Mesenchymal stem cell (in vitro differentiated cells and primary cell): ENCODE measurements at regions not wholly inside any gene's neighbourhood (a gene's known extent, or its start where the extent isn't known, plus 50 kb on each side); places are given as distances from the start of the nearest gene placed in this dataset.
A peak's percentile ranks its signal among the peaks of the same experiment; 100 is the strongest.

ENCODE experiments used
- DNase-seq: peaks from one replicate; pipeline ENCODE4 v3.0.0-alpha.2; 2013
- H2AFZ ChIP-seq: one replicate; pipeline ENCODE4 v1.6.1; 2013; ENCODE audit warnings: low read depth, mild to moderate bottlenecking, control low read depth, inconsistent platforms, low read length, moderate library complexity
- H2AK5ac ChIP-seq: 2 replicates; pipeline ENCODE4 v1.6.1; 2013; ENCODE audit warnings: low read length, moderate library complexity, mild to moderate bottlenecking, inconsistent platforms; ENCODE audit not compliant: severe bottlenecking
- H2BK120ac ChIP-seq: one replicate; pipeline ENCODE4 v1.6.1; 2013; ENCODE audit warnings: low read depth, mild to moderate bottlenecking, inconsistent platforms, low read length, moderate library complexity
- H2BK12ac ChIP-seq, 2 experiments: one replicate each; pipeline ENCODE4 v1.6.1; 2013; ENCODE audit warnings: inconsistent platforms in 2 of 2, low read length in 2 of 2, mild to moderate bottlenecking in 2 of 2, moderate library complexity in 2 of 2, control low read depth in 1 of 2
- H2BK15ac ChIP-seq: one replicate; pipeline ENCODE4 v1.6.1; 2013; ENCODE audit warnings: mild to moderate bottlenecking, low read depth, inconsistent platforms; ENCODE audit not compliant: poor library complexity, severe bottlenecking
- H2BK5ac ChIP-seq: 2 replicates; pipeline ENCODE4 v1.6.1; 2013; ENCODE audit warnings: low read depth, mild to moderate bottlenecking, low read length, control low read depth, inconsistent platforms; ENCODE audit not compliant: poor library complexity, severe bottlenecking
- H3K14ac ChIP-seq, 2 experiments: one replicate each; pipeline ENCODE4 v1.6.1; 2013; ENCODE audit warnings: inconsistent platforms in 2 of 2, low read length in 2 of 2, control low read depth in 1 of 2, mild to moderate bottlenecking in 1 of 2, moderate library complexity in 1 of 2
- H3K18ac ChIP-seq, 2 experiments: one replicate each; pipeline ENCODE4 v1.6.1; 2013; ENCODE audit warnings: inconsistent platforms in 2 of 2, low read length in 2 of 2, control low read depth in 1 of 2, low read depth in 1 of 2, mild to moderate bottlenecking in 1 of 2
- H3K23ac ChIP-seq, 2 experiments: one replicate each; pipeline ENCODE4 v1.6.1; 2013; ENCODE audit warnings: inconsistent platforms in 2 of 2, low read length in 2 of 2, mild to moderate bottlenecking in 2 of 2, moderate library complexity in 2 of 2, control low read depth in 1 of 2
- H3K27ac ChIP-seq: 2 replicates; pipeline ENCODE4 v1.5.1; 2013; ENCODE audit warnings: mild to moderate bottlenecking, moderate library complexity, low read length, control low read depth, inconsistent platforms; ENCODE audit not compliant: poor library complexity, severe bottlenecking
- H3K27me3 ChIP-seq, 2 experiments: 2 replicates each; pipeline versions ENCODE4 v1.6.1 to v1.7.0; 2013; ENCODE audit warnings: low read length in 2 of 2, mild to moderate bottlenecking in 2 of 2, moderate library complexity in 2 of 2, control low read depth in 1 of 2, inconsistent platforms in 1 of 2; ENCODE audit not compliant: control insufficient read depth in 1 of 2, insufficient read depth in 1 of 2
- H3K36me3 ChIP-seq, 2 experiments: 2 replicates each; pipeline versions ENCODE4 v1.6.1 to v1.7.0; 2013; ENCODE audit warnings: low read length in 2 of 2, control low read depth in 1 of 2, inconsistent platforms in 1 of 2, low read depth in 1 of 2, mild to moderate bottlenecking in 1 of 2; ENCODE audit not compliant: insufficient read depth in 2 of 2, control insufficient read depth in 1 of 2
- H3K4ac ChIP-seq, 2 experiments: one replicate each; pipeline ENCODE4 v1.6.1; 2013; ENCODE audit warnings: inconsistent platforms in 2 of 2, low read length in 2 of 2, mild to moderate bottlenecking in 2 of 2, moderate library complexity in 2 of 2, control low read depth in 1 of 2, low read depth in 1 of 2
- H3K4me1 ChIP-seq: 2 replicates; pipeline ENCODE4 v1.6.1; 2013; ENCODE audit warnings: low read depth, low read length, control low read depth; ENCODE audit not compliant: control insufficient read depth, insufficient read depth
- H3K4me2 ChIP-seq: 2 replicates; pipeline ENCODE4 v1.6.1; 2013; ENCODE audit warnings: low read length, mild to moderate bottlenecking, inconsistent platforms; ENCODE audit not compliant: poor library complexity, severe bottlenecking
- H3K4me3 ChIP-seq, 2 experiments: 2 replicates each; pipeline versions ENCODE4 v1.5.1 to v1.7.0; 2013; ENCODE audit warnings: low read length in 2 of 2, mild to moderate bottlenecking in 2 of 2, control low read depth in 1 of 2, low read depth in 1 of 2; ENCODE audit not compliant: insufficient read depth in 1 of 2
- H3K79me1 ChIP-seq: replicated peaks from 2 replicates; pipeline ENCODE4 v1.6.1; 2013; ENCODE audit warnings: mild to moderate bottlenecking, control low read depth, low read length, inconsistent platforms; ENCODE audit not compliant: poor library complexity, severe bottlenecking
- H3K9ac ChIP-seq: 2 replicates; pipeline ENCODE4 v1.7.0; 2013; ENCODE audit warnings: mild to moderate bottlenecking, low read length, moderate library complexity
- H3K9me3 ChIP-seq: 2 replicates; pipeline ENCODE4 v1.7.0; 2013; ENCODE audit warnings: mild to moderate bottlenecking, low read length; ENCODE audit not compliant: control insufficient read depth
- H4K8ac ChIP-seq: one replicate; pipeline ENCODE4 v1.6.1; 2013; ENCODE audit warnings: inconsistent platforms, mild to moderate bottlenecking, low read length, moderate library complexity
- H4K91ac ChIP-seq: one replicate; pipeline ENCODE4 v1.6.1; 2013; ENCODE audit warnings: mild to moderate bottlenecking, low read length, inconsistent platforms
- WGBS: methylation state at CpG from one replicate; pipeline ENCODE4 v1.1.7; 2013; ENCODE audit warnings: mixed read lengths; 5-methylcytosine and 5-hydroxymethylcytosine counted together

DNA sequence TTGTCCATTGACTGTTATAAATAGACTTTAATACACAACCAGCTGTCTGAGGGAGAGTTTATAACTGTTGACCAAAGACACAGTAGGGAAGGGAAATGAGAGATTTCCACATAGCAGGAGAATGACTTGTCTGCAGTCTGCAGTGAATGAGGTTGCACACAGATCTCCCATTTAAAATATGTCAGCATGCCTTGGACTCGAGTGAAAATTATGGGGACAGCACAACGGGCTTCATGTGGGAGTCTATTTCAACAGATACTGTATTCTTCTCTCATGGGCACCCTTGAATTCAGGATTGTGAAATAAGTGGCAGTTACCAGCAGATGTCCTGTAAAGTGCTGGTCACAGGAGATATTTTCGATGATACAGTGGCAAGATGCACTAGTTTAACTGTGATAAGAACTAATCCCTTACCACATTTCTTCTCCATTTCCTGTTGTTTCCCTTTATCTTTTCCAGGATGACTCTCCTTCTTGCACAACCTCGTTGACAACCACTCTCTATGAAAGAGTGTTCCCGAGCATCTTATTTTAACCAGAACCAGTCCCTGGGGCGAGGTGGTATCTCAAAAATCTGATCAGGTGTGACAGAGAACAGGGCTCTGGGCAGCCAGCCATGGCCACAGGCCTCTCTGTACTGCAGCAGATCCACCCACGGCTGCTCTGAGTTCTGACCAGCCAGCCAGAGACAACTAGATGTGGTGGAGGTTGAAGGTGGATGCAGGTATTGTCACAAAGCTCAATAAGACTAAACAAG is 51.5 kb upstream of the MAP3K1 start:
- no peak overlapping the region for H2AK5ac ChIP-seq
- H4K8ac ChIP-seq: no peak overlapping the region
- H3K14ac ChIP-seq: no peak overlapping the region
- H3K27ac ChIP-seq: peak overlapping the region; percentile 23
- H3K9ac ChIP-seq: no peak overlapping the region
- no peak overlapping the region for H2BK5ac ChIP-seq
- H2BK15ac ChIP-seq: no peak overlapping the region
- peak overlapping the region in 1 of 2 experiments; percentile 61 for H3K4ac ChIP-seq
- H3K18ac ChIP-seq: peak overlapping the region; percentile 77 to 82
- DNase-seq: peak; percentile 89
- WGBS: 32% methylated on average over 7 of the region's 7 CpGs
- no peaks in the 10 kb centered on the region for H3K36me3 ChIP-seq
- peak overlapping the region; percentile 49 for H2AFZ ChIP-seq
- H4K91ac ChIP-seq: no peak overlapping the region
- peak overlapping the region in 1 of 2 experiments; percentile 61 for H2BK12ac ChIP-seq
- no peaks in the 10 kb centered on the region for H3K27me3 ChIP-seq
- no peak overlapping the region for H3K4me2 ChIP-seq
- no peak overlapping the region for H3K23ac ChIP-seq
- H3K9me3 ChIP-seq: no peaks in the 10 kb centered on the region
- no peak overlapping the region for H3K4me3 ChIP-seq
- H2BK120ac ChIP-seq: no peak overlapping the region
- peaks cover 8% of the 10 kb centered on the region for H3K4me1 ChIP-seq
- H3K79me1 ChIP-seq: no peaks in the 10 kb centered on the region

DNA sequence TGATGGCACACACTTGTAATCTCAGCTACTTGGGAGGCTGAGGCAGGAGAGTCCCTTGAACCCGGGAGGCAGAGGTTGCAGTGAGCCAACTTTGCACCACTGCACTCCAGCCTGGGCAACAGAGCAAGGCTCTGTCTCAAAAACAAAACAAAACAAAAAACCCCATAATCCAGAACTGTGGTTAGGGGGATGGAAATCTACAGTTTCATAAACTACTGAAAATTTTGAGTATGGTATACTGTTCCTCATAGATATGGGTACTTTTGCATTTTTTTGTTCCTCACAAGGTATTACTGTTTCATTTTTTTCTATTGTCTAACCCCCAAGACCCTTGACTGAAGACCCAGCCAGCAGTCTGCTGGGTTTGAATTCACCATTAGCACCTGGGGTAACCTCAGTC is 52.2 kb upstream of the MAP3K1 start:
- H3K4me1 ChIP-seq: peaks cover 8% of the 10 kb centered on the region
- H2BK12ac ChIP-seq: peak overlapping the region in 1 of 2 experiments; percentile 47
- peak overlapping the region; percentile 23 for H3K27ac ChIP-seq
- H3K4me3 ChIP-seq: no peak overlapping the region
- H4K8ac ChIP-seq: no peak overlapping the region
- no peaks in the 10 kb centered on the region for H3K27me3 ChIP-seq
- no peak overlapping the region for H3K14ac ChIP-seq
- no peak for DNase-seq
- WGBS: 100% methylated on average over 1 of the region's 1 CpG
- H3K18ac ChIP-seq: peak overlapping the region; percentile 22 to 77
- no peak overlapping the region for H2AFZ ChIP-seq
- H3K9me3 ChIP-seq: no peaks in the 10 kb centered on the region
- H4K91ac ChIP-seq: no peak overlapping the region
- no peak overlapping the region for H3K9ac ChIP-seq
- H2BK120ac ChIP-seq: no peak overlapping the region
- no peak overlapping the region for H2BK5ac ChIP-seq
- no peak overlapping the region for H3K23ac ChIP-seq
- H2AK5ac ChIP-seq: no peak overlapping the region
- no peak overlapping the region for H3K4me2 ChIP-seq
- H3K36me3 ChIP-seq: no peaks in the 10 kb centered on the region
- peak overlapping the region in 1 of 2 experiments; percentile 61 for H3K4ac ChIP-seq
- no peaks in the 10 kb centered on the region for H3K79me1 ChIP-seq
- H2BK15ac ChIP-seq: no peak overlapping the region

DNA sequence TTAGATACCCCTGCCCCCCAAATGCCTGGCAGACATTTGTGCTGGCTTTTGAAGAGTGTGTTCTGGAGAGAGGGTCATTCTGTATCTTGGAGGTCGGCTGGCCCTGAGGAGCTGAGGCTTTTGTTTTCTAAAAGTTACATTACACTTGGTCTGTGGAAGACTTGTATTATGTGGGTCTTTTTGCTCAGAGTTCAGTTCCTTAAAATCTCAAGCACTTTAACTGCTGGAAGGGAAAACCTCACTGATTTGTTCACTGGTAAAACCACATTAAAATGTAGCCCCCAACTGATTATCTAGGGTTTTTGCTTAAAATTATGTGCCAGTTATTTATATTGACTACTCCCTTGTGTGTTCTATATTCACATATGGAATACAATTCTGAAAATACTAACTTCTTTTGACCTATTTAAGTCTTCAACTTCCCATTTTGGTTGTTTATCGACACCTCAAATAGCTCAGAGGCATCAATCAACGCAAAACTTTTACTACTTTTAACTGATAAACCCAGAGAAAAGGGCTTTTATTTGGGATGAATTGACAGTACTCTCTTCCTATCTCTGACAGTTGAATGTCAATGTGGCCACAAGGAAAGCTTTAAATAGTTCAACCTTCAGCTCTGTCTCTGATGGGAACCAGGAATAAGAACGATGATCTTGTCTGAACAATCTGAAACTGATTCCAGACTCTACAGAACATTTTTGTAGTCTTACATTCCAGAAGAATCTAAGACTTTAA is 54.0 kb upstream of the MAP3K1 start:
- Histone ChIP-seq H3K4me2 (no peak overlapping the region), H4K91ac (no peak overlapping the region), H3K14ac (no peak overlapping the region), H3K27me3 (no peaks in the 10 kb centered on the region), H2BK12ac (no peak overlapping the region), H3K4me3 (no peak overlapping the region), H3K36me3 (no peaks in the 10 kb centered on the region), H3K9ac (no peak overlapping the region), H3K4me1 (peaks cover 11% of the 10 kb centered on the region), H3K23ac (no peak overlapping the region), H3K79me1 (no peaks in the 10 kb centered on the region), H3K9me3 (no peaks in the 10 kb centered on the region), H3K4ac (no peak overlapping the region), H3K18ac (no peak overlapping the region), H2BK120ac (no peak overlapping the region), H2BK5ac (no peak overlapping the region), H2AFZ (no peak overlapping the region), H2AK5ac (no peak overlapping the region), H3K27ac (no peak overlapping the region), H2BK15ac (no peak overlapping the region), H4K8ac (no peak overlapping the region)
- no peak for DNase-seq
- 73% methylated on average over 4 of the region's 4 CpGs for WGBS

DNA sequence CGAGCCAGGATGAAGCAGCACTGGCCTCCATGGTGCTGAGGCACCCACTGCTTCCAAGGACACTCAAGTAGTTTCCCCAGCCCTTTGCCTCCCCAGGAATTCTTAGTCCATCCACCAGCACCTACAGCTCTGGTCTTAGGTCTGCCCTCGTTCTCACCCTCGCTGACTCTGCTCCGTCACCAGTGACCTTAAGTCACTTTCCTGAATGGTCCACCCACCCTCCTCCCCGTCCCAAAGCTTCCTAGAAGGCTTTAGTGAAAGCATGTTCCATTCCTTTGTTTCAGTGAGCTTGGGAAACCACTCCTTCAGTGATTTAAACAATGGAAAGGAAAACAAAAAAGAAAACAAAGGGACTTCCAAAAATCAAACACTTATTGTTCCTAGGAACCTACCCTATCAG is 54.6 kb upstream of the MAP3K1 start:
- Histone ChIP-seq H3K4me3 (no peak overlapping the region), H3K9me3 (no peaks in the 10 kb centered on the region)

More for the DNA sequence above, 54.6 kb upstream of the MAP3K1 start:
- Histone ChIP-seq H2AK5ac (no peak overlapping the region), H3K36me3 (no peaks in the 10 kb centered on the region), H3K27ac (no peak overlapping the region), H3K79me1 (no peaks in the 10 kb centered on the region), H3K4ac (no peak overlapping the region), H3K27me3 (no peaks in the 10 kb centered on the region), H3K4me2 (no peak overlapping the region), H2AFZ (no peak overlapping the region), H3K23ac (no peak overlapping the region), H4K8ac (no peak overlapping the region), H2BK12ac (peak overlapping the region in 1 of 2 experiments; percentile 0), H3K18ac (peak overlapping the region in 1 of 2 experiments; percentile 54), H3K9ac (no peak overlapping the region), H4K91ac (peak overlapping the region; percentile 66), H2BK5ac (no peak overlapping the region), H2BK15ac (peak overlapping the region; percentile 60), H2BK120ac (peak overlapping the region; percentile 45), H3K14ac (no peak overlapping the region), H3K4me1 (peaks cover 11% of the 10 kb centered on the region)
- 96% methylated on average over 4 of the region's 5 CpGs for WGBS
- no peak for DNase-seq
